PC-3 (cell line): ENCODE measurements at regions not wholly inside any gene's neighbourhood (a gene's known extent, or its start where the extent isn't known, plus 50 kb on each side); places are given as distances from the start of the nearest gene placed in this dataset.

Experiments
- CTCF ChIP-seq: fragments of 300-600 bp; sonication (generic); conservative IDR thresholded peaks from 2 replicates; pipeline ENCODE4 v1.5.1; 2017; ENCODE audit warnings: antibody characterized with exemption, low read depth, mild to moderate bottlenecking, low read length
- EZH2 ChIP-seq: fragments of 300-600 bp; sonication (generic); IDR thresholded peaks from one replicate; pipeline ENCODE4 v1.6.1; 2017; ENCODE audit warnings: antibody characterized with exemption, mild to moderate bottlenecking, low read length; ENCODE audit not compliant: unreplicated experiment
- EZH2phosphoT487 ChIP-seq: fragments of 300-600 bp; sonication (generic); IDR thresholded peaks from 2 replicates; pipeline ENCODE4 v1.6.1; 2018; ENCODE audit warnings: mild to moderate bottlenecking, antibody characterized with exemption, low read length, borderline replicate concordance

GRCh38 chr4:62263454-62263853 lies 1063.3 kb downstream of the ADGRL3 start:
- TF ChIP-seq CTCF (no peak), EZH2phosphoT487 (no peak), EZH2 (no peak)
